HCT116 (cell line): ENCODE measurements at regions not wholly inside any gene's neighbourhood (a gene's known extent, or its start where the extent isn't known, plus 50 kb on each side); places are given as distances from the start of the nearest gene placed in this dataset.

ENCODE experiments used
- ATAC-seq: fragments of 200-7000 bp; cut with Tn5 transposase; 2 replicates; pipeline ENCODE4 v1.9.1; 2020; ENCODE audit warnings: mild to moderate bottlenecking, moderate library complexity
- BruUV-seq: library from RNA; stranded (reverse); fragments of 400-500 nt; replicated peaks from 2 replicates; lab custom pipeline; 2021; lab: Mats Ljungman, UMichigan
- CTCF ChIA-PET: fragments of 300-600 bp; sonication (Branson Sonifier 250); formaldehyde crosslinking; loops from one replicate; lab custom pipeline; 2021; ENCODE audit warnings: antibody characterized with exemption; lab: Charles Lee
- POLR2A ChIA-PET: fragments of 300-600, 350-600 bp; sonication (Branson Sonifier 250); formaldehyde crosslinking; loops from one replicate; lab custom pipeline; 2021; ENCODE audit warnings: antibody characterized with exemption; lab: Charles Lee
- RAD21 ChIA-PET, 2 experiments: fragments of 300-600 bp; sonication (Branson Sonifier 250); formaldehyde crosslinking; loops; one replicate each; lab custom pipeline; 2023; ENCODE audit warnings: low total read pairs in 2 of 2; ENCODE audit not compliant: uncharacterized antibody in 2 of 2, unreplicated experiment in 2 of 2, low non-redundant PET in 1 of 2; lab: Charles Lee
- DNase-seq: peaks from one replicate; pipeline ENCODE4 v3.0.0-alpha.2; 2010; ENCODE audit warnings: low read depth, low spot score
- H2AFZ ChIP-seq: fragments of 200-600 bp; shearing (Covaris generic), sonication (generic); 2 replicates; pipeline ENCODE4 v1.6.1; 2017; ENCODE audit warnings: low read depth, mixed run types, mixed read lengths, antibody characterized with exemption, low read length; ENCODE audit not compliant: poor library complexity, severe bottlenecking
- H3K27ac ChIP-seq: 2 replicates; pipeline ENCODE4 v1.5.1; 2012; ENCODE audit warnings: low read depth, low read length
- H3K27me3 ChIP-seq: fragments of 200-600 bp; sonication (generic); 2 replicates; pipeline ENCODE4 v1.6.1; 2016; ENCODE audit warnings: mixed run types, low read length, mixed read lengths; ENCODE audit not compliant: insufficient read depth
- H3K36me3 ChIP-seq, 2 experiments: fragments of 200-500 bp in 1 of 2; fragments of 200-600 bp in 1 of 2; sonication (Bioruptor generic) in 1 of 2; sonication (generic) in 1 of 2; 2 replicates each; pipeline versions ENCODE4 v1.5.1 to v1.6.1; 2014 to 2016; ENCODE audit warnings: low read length in 2 of 2, inconsistent platforms in 1 of 2, mixed read lengths in 1 of 2, mixed run types in 1 of 2; ENCODE audit not compliant: insufficient read depth in 2 of 2, control insufficient read depth in 1 of 2
- H3K4me1 ChIP-seq, 2 experiments: fragments of 200-600 bp in 1 of 2; sonication (generic) in 1 of 2; 2 replicates each; pipeline versions ENCODE4 v1.5.1 to v1.6.1; 2012 to 2017; ENCODE audit warnings: low read length in 2 of 2, inconsistent platforms in 1 of 2, mild to moderate bottlenecking in 1 of 2, mixed read lengths in 1 of 2, mixed run types in 1 of 2, moderate library complexity in 1 of 2; ENCODE audit not compliant: insufficient read depth in 2 of 2, control insufficient read depth in 1 of 2
- H3K4me2 ChIP-seq: fragments of 200-600 bp; sonication (generic); 2 replicates; pipeline ENCODE4 v1.6.1; 2017; ENCODE audit warnings: mixed run types, low read length, mixed read lengths
- H3K4me3 ChIP-seq, 2 experiments: fragments of 200-600 bp in 1 of 2; sonication (generic) in 1 of 2; replicated peaks in 1 of 2; 2 replicates each; pipeline ENCODE4 v1.5.1; 2011 to 2016; ENCODE audit warnings: low read length in 2 of 2, control low read depth in 1 of 2, low read depth in 1 of 2, mild to moderate bottlenecking in 1 of 2, mixed read lengths in 1 of 2, mixed run types in 1 of 2
- H3K79me2 ChIP-seq: fragments of 200-600 bp; sonication (generic); 2 replicates; pipeline ENCODE4 v1.6.1; 2017; ENCODE audit warnings: mild to moderate bottlenecking, mixed run types, low read length, moderate library complexity, mixed read lengths; ENCODE audit not compliant: insufficient read depth
- H3K9ac ChIP-seq: fragments of 200-600 bp; sonication (generic); 2 replicates; pipeline ENCODE4 v1.6.1; 2016; ENCODE audit warnings: low read length, mixed read lengths
- H3K9me2 ChIP-seq: fragments of 200-600 bp; sonication (generic), shearing (Covaris generic); 2 replicates; pipeline ENCODE4 v1.6.1; 2017; ENCODE audit warnings: mixed run types, mild to moderate bottlenecking, moderate library complexity; ENCODE audit not compliant: insufficient read depth
- H3K9me3 ChIP-seq, 2 experiments: fragments of 200-500 bp in 1 of 2; fragments of 200-600 bp in 1 of 2; sonication (Bioruptor generic) in 1 of 2; sonication (generic) in 1 of 2; 2 replicates each; pipeline ENCODE4 v1.6.1; 2014 to 2017; ENCODE audit warnings: low read length in 2 of 2, mixed read lengths in 2 of 2, inconsistent platforms in 1 of 2, low read depth in 1 of 2, mild to moderate bottlenecking in 1 of 2, mixed run types in 1 of 2, moderate library complexity in 1 of 2; ENCODE audit not compliant: control insufficient read depth in 1 of 2, insufficient read depth in 1 of 2
- H4K20me1 ChIP-seq: fragments of 200-600 bp; sonication (generic), shearing (Covaris generic); 2 replicates; pipeline ENCODE4 v1.6.1; 2017; ENCODE audit warnings: mixed run types, mild to moderate bottlenecking, moderate library complexity; ENCODE audit not compliant: insufficient read depth
- CBX3 ChIP-seq: IDR thresholded peaks from 2 replicates; pipeline ENCODE4 v1.6.1; 2012; ENCODE audit warnings: low read depth
- EGR1 ChIP-seq: IDR thresholded peaks from 2 replicates; pipeline ENCODE4 v1.6.1; 2012; ENCODE audit warnings: low read depth
- EZH2phosphoT487 ChIP-seq: fragments of 200-600 bp; IDR thresholded peaks from 2 replicates; pipeline ENCODE4 v1.6.1; 2018; ENCODE audit warnings: antibody characterized with exemption, borderline replicate concordance
- FOSL1 ChIP-seq: IDR thresholded peaks from 2 replicates; pipeline ENCODE4 v1.6.1; 2012; ENCODE audit warnings: low read depth
- JUND ChIP-seq: IDR thresholded peaks from 2 replicates; pipeline ENCODE4 v1.6.1; 2012
- POLR2AphosphoS5 ChIP-seq: IDR thresholded peaks from 2 replicates; pipeline ENCODE4 v1.6.1; 2011; ENCODE audit warnings: mild to moderate bottlenecking, low read depth, low read length, moderate library complexity
- SP1 ChIP-seq: IDR thresholded peaks from 2 replicates; pipeline ENCODE4 v1.6.1; 2012; ENCODE audit warnings: low read depth
- SRF ChIP-seq: IDR thresholded peaks from 2 replicates; pipeline ENCODE4 v1.6.1; 2012; ENCODE audit warnings: low read depth
- TCF7L2 ChIP-seq: IDR thresholded peaks from 2 replicates; pipeline ENCODE4 v1.7.0; 2011; ENCODE audit warnings: borderline replicate concordance, inconsistent platforms; ENCODE audit not compliant: insufficient read depth, insufficient read length; ENCODE audit errors: extremely low read depth
- ZNF274 ChIP-seq: fragments of 200-500 bp; sonication (Bioruptor generic); IDR thresholded peaks from 2 replicates; pipeline ENCODE4 v1.6.1; 2014; ENCODE audit warnings: mild to moderate bottlenecking, low read depth, low read length, inconsistent platforms
- intact Hi-C: fragments of 100-400 bp; cut with micrococcal nuclease; formaldehyde crosslinking; loops from 2 replicates; pipeline ENCODE4 v1.10.0; 2022
- TF ChIP-seq, protein P1 (sequence below): IDR thresholded peaks from 2 replicates; pipeline ENCODE4 v1.6.1; 2012

DNA sequence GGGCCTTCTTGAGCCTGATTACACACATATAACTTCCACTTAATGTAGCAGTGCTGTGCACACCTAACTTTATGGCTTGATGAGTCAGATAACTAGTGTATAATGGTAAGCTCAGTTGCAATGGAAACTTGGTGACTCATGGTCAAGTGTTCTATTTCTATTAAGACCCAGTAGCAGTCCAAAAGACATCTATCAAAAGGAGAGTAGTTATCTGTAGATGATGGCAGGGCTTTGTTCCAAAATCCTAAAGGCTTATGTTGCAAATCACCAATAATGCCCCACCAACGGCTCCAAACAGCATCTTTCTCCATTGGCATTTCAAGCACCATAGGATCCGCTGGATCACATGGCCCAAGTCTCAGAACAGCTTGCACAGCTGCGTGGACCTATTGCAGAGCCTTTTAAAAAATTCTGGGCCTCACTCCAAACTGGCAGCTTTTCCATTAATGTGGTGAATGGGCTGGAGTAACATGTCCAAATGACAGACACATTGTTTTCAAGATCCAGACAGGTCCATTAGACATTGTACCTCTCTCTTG is 566.8 kb upstream of the USP24 start:
- peak overlapping the region; percentile 33 for H3K4me2 ChIP-seq
- CTCF ChIA-PET = no interaction called here

DNA sequence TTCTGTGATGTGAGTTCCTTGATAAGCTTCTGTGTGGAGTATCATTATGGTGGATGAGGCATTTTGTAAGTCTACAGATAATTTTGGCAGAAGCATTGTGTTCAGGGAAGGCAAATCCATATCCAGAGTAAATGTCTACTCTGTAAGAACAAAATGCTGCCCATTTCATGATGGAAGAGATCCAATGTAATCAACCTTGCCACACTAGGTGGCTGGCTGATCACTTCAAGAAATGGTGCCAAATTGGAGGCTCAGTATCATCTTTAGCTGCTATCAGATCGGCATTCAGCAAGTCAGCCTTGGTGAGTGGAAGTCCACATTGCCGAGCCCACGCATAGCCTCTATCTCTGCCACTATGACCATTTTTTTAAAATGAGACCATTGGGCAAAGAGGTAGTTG is 565.8 kb upstream of the USP24 start:
- TF ChIP-seq EGR1 = no peak

More for the DNA sequence above, 566.8 kb upstream of the USP24 start:
- ATAC-seq (peak; percentile 55), DNase-seq (peak; percentile 32)
- intact Hi-C loops = no loop called here
- POLR2A ChIA-PET = no interaction called here
- Histone ChIP-seq H3K9me2 (no peaks in the 10 kb centered on the region), H4K20me1 (no peaks in the 10 kb centered on the region), H3K79me2 (no peaks in the 10 kb centered on the region), H3K9ac (no peak overlapping the region), H3K27ac (no peak overlapping the region), H2AFZ (no peak overlapping the region), H3K27me3 (no peaks in the 10 kb centered on the region), H3K9me3 (no peaks in the 10 kb centered on the region), H3K36me3 (no peaks in the 10 kb centered on the region), H3K4me3 (no peak overlapping the region), H3K4me1 (peaks cover 0 to 13% of the 10 kb centered on the region in 2 experiments; a peak in 2 of 4 replicates)
- BruUV-seq = no TSS peak
- RAD21 ChIA-PET = no interaction called here
- TF ChIP-seq, protein P1, sequence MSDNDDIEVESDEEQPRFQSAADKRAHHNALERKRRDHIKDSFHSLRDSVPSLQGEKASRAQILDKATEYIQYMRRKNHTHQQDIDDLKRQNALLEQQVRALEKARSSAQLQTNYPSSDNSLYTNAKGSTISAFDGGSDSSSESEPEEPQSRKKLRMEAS = 0 out of 2 replicates have a peak, but pooled peaks have one; percentile 16
- TF ChIP-seq POLR2AphosphoS5 (no peak), SP1 (peak; percentile 50), SRF (0 out of 2 replicates have a peak, but pooled peaks have one; percentile 20), ZNF274 (no peak), TCF7L2 (peak; percentile 51), FOSL1 (peak; percentile 64), JUND (peak; percentile 68), EZH2phosphoT487 (no peak), CBX3 (0 out of 2 replicates have a peak, but pooled peaks have one; percentile 34)

More for the DNA sequence above, 565.8 kb upstream of the USP24 start:
- Histone ChIP-seq H3K27ac (no peak overlapping the region), H4K20me1 (no peaks in the 10 kb centered on the region), H3K4me3 (no peak overlapping the region), H3K79me2 (no peaks in the 10 kb centered on the region), H3K4me1 (peaks cover 0 to 13% of the 10 kb centered on the region in 2 experiments; a peak in 2 of 4 replicates), H3K27me3 (no peaks in the 10 kb centered on the region), H3K9ac (no peak overlapping the region), H3K9me2 (no peaks in the 10 kb centered on the region), H3K9me3 (no peaks in the 10 kb centered on the region), H2AFZ (no peak overlapping the region), H3K36me3 (no peaks in the 10 kb centered on the region), H3K4me2 (no peak overlapping the region)
- DNase-seq (no peak), ATAC-seq (no peak)
- ChIA-PET CTCF (no interaction called here), POLR2A (interaction anchor here (0.6 kb wide), 2 partner anchors 14 to 191 kb away, joined by 3 read pairs; no protein-coding TSS in a partner anchor), RAD21 (no interaction called here)
- no TSS peak for BruUV-seq
- intact Hi-C loops = no loop called here
